ENCODE measurements at regions not wholly inside any gene's neighbourhood (a gene's known extent, or its start where the extent isn't known, plus 50 kb on each side); places are given as distances from the start of the nearest gene placed in this dataset.

DNA sequence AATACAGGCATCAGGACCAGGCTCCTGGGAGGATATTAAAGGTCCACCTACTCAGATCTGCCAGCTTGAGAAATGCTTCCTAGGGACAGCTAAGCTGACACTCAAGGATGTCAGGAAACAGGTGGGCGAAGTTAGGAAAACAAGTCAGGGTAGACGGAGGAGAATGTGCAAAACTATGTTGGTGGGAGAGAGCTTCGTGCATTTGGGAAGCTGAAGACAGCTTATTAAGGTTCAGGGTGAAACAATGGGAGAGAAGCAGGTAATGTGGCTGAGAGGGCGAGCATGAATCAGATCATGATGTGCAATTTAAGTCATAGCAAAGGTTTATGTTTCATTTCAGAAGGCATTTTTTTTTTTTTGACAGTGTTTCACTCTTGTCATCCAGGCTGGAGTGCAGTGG, 297.2 kb upstream of the ATP10A start:
- H3K36me3 ChIP-seq (replicated peaks; ENCODE audit: insufficient read depth, low read depth): no peaks in the 10 kb centered on the region
- 86% methylated on average over 4 of the region's 4 CpGs for WGBS (ENCODE audit: low lambda C conversion rate, missing lambda C conversion rate)
- H3K27me3 ChIP-seq: no peaks in the 10 kb centered on the region
- TF ChIP-seq EZH2 (IDR thresholded peaks at IDR 0.05; ENCODE audit: borderline replicate concordance) (no peak), EZH2phosphoT487 (IDR thresholded peaks at IDR 0.05; ENCODE audit: low read depth, severe bottlenecking, unreplicated experiment) (no peak)
- TF ChIP-seq, protein P1, sequence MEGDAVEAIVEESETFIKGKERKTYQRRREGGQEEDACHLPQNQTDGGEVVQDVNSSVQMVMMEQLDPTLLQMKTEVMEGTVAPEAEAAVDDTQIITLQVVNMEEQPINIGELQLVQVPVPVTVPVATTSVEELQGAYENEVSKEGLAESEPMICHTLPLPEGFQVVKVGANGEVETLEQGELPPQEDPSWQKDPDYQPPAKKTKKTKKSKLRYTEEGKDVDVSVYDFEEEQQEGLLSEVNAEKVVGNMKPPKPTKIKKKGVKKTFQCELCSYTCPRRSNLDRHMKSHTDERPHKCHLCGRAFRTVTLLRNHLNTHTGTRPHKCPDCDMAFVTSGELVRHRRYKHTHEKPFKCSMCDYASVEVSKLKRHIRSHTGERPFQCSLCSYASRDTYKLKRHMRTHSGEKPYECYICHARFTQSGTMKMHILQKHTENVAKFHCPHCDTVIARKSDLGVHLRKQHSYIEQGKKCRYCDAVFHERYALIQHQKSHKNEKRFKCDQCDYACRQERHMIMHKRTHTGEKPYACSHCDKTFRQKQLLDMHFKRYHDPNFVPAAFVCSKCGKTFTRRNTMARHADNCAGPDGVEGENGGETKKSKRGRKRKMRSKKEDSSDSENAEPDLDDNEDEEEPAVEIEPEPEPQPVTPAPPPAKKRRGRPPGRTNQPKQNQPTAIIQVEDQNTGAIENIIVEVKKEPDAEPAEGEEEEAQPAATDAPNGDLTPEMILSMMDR (IDR thresholded peaks at IDR 0.05; ENCODE audit: poor library complexity): no peak
- no peak overlapping the region for H3K27ac ChIP-seq
- no peaks in the 10 kb centered on the region for H4K20me1 ChIP-seq (ENCODE audit: insufficient read depth, poor library complexity, severe bottlenecking)
- no peaks in the 10 kb centered on the region for H3K4me1 ChIP-seq (ENCODE audit: insufficient read depth)
- no peaks in the 10 kb centered on the region for H3K9me2 ChIP-seq (replicated peaks; ENCODE audit: insufficient read depth)
- no peak overlapping the region for H2AFZ ChIP-seq
- H3K4me2 ChIP-seq: no peak overlapping the region
- H3K79me2 ChIP-seq: no peaks in the 10 kb centered on the region
- no peak overlapping the region for H3K4me3 ChIP-seq
- no peak for DNase-seq (ENCODE audit: low spot score)
- H3K9me3 ChIP-seq (ENCODE audit: low read depth): no peaks in the 10 kb centered on the region

DNA sequence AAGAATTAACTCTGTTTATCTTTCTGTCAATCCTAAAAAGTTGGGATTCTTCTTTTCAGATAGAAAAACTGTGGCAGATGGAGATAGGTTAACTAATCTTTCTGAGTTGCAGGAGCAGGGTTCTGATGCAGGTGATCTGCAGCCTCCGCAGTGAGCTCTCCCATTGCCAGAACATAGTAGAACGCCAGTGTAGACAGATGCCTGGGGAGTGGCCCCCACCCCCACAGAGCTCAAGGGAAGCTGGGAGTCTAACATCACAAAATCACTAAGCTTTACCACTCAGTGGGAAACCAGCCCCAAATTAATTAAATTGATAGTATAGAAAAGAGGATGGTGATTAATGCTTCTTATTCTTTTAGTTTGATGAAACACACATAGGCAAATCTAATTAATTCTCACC, 295.0 kb upstream of the ATP10A start:
- 94% methylated on average over 2 of the region's 2 CpGs for WGBS (ENCODE audit: low lambda C conversion rate, missing lambda C conversion rate)
- no peak overlapping the region for H2AFZ ChIP-seq
- H4K20me1 ChIP-seq (ENCODE audit: insufficient read depth, poor library complexity, severe bottlenecking): no peaks in the 10 kb centered on the region
- no peak for DNase-seq (ENCODE audit: low spot score)
- no peak overlapping the region for H3K4me2 ChIP-seq
- no peaks in the 10 kb centered on the region for H3K9me3 ChIP-seq (ENCODE audit: low read depth)
- H3K27me3 ChIP-seq: no peaks in the 10 kb centered on the region
- H3K9me2 ChIP-seq (replicated peaks; ENCODE audit: insufficient read depth): no peaks in the 10 kb centered on the region
- H3K27ac ChIP-seq: no peak overlapping the region
- no peaks in the 10 kb centered on the region for H3K79me2 ChIP-seq
- no peaks in the 10 kb centered on the region for H3K4me1 ChIP-seq (ENCODE audit: insufficient read depth)
- TF ChIP-seq, protein P1 (IDR thresholded peaks at IDR 0.05; ENCODE audit: poor library complexity): no peak
- TF ChIP-seq EZH2 (IDR thresholded peaks at IDR 0.05; ENCODE audit: borderline replicate concordance) (no peak), EZH2phosphoT487 (IDR thresholded peaks at IDR 0.05; ENCODE audit: low read depth, severe bottlenecking, unreplicated experiment) (no peak)
- H3K36me3 ChIP-seq (replicated peaks; ENCODE audit: insufficient read depth, low read depth): no peaks in the 10 kb centered on the region
- H3K4me3 ChIP-seq: no peak overlapping the region

DNA sequence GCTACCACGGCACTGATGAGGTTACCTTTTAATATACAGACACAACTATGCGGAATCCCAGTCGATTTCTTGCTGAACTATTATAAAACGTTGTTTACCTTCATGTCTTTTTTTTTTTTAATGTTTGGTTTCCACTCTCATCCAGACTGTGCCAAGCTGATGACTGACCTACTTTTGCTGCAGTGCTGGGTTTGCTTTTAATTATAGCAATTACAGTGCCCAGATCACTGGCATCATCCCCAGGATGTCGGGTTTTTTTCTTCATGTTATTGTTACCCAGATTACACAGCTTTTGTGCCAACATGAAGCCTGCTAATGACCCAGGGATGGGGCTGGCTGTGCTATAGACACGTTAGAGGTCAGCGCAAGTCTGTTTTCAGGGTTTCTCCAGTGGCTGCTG, 294.0 kb upstream of the ATP10A start:
- DNase-seq (ENCODE audit: low spot score): no peak
- no peaks in the 10 kb centered on the region for H3K79me2 ChIP-seq
- no peak overlapping the region for H3K4me2 ChIP-seq
- H3K4me3 ChIP-seq: no peak overlapping the region
- no peak overlapping the region for H3K27ac ChIP-seq
- no peaks in the 10 kb centered on the region for H3K27me3 ChIP-seq
- H3K4me1 ChIP-seq (ENCODE audit: insufficient read depth): no peaks in the 10 kb centered on the region
- no peak for TF ChIP-seq EZH2phosphoT487 (IDR thresholded peaks at IDR 0.05; ENCODE audit: low read depth, severe bottlenecking, unreplicated experiment)
- TF ChIP-seq EZH2 (IDR thresholded peaks at IDR 0.05; ENCODE audit: borderline replicate concordance): no peak
- TF ChIP-seq, protein P1 (IDR thresholded peaks at IDR 0.05; ENCODE audit: poor library complexity): no peak
- WGBS (ENCODE audit: low lambda C conversion rate, missing lambda C conversion rate): 64% methylated on average over 7 of the region's 7 CpGs
- H3K36me3 ChIP-seq (replicated peaks; ENCODE audit: insufficient read depth, low read depth): no peaks in the 10 kb centered on the region
- H3K9me3 ChIP-seq (ENCODE audit: low read depth): no peaks in the 10 kb centered on the region
- H2AFZ ChIP-seq: no peak overlapping the region
- H3K9me2 ChIP-seq (replicated peaks; ENCODE audit: insufficient read depth): no peaks in the 10 kb centered on the region
- no peaks in the 10 kb centered on the region for H4K20me1 ChIP-seq (ENCODE audit: insufficient read depth, poor library complexity, severe bottlenecking)

GRCh38 chr15:26156051-26156450, 292.9 kb upstream of the ATP10A start:
- Histone ChIP-seq H3K36me3 (replicated peaks; ENCODE audit: insufficient read depth, low read depth) (no peaks in the 10 kb centered on the region), H3K79me2 (no peaks in the 10 kb centered on the region), H3K4me1 (ENCODE audit: insufficient read depth) (no peaks in the 10 kb centered on the region), H3K4me2 (no peak overlapping the region), H3K9me2 (replicated peaks; ENCODE audit: insufficient read depth) (no peaks in the 10 kb centered on the region), H3K4me3 (no peak overlapping the region), H3K27me3 (no peaks in the 10 kb centered on the region), H2AFZ (no peak overlapping the region), H4K20me1 (ENCODE audit: insufficient read depth, poor library complexity, severe bottlenecking) (no peaks in the 10 kb centered on the region), H3K27ac (no peak overlapping the region), H3K9me3 (ENCODE audit: low read depth) (no peaks in the 10 kb centered on the region)
- TF ChIP-seq EZH2 (IDR thresholded peaks at IDR 0.05; ENCODE audit: borderline replicate concordance): no peak
- TF ChIP-seq, protein P1 (IDR thresholded peaks at IDR 0.05; ENCODE audit: poor library complexity): no peak
- 67% methylated on average over 4 of the region's 4 CpGs for WGBS (ENCODE audit: low lambda C conversion rate, missing lambda C conversion rate)
- no peak for DNase-seq (ENCODE audit: low spot score)

Measured in hepatocyte (in vitro differentiated cells).